ENCODE measurements at regions not wholly inside any gene's neighbourhood (a gene's known extent, or its start where the extent isn't known, plus 50 kb on each side); places are given as distances from the start of the nearest gene placed in this dataset.

GRCh38 chr6:88339761-88340160 lies 173.6 kb upstream of the CNR1 start:
- no peak for DNase-seq (ENCODE audit: low read depth)

- no peak for DNase-seq (ENCODE audit: low read depth)
These were observed 155.2 kb upstream of the CNR1 start for GRCh38 chr6:88321306-88321705.

- no peak for DNase-seq (ENCODE audit: low read depth)
These were observed 145.4 kb upstream of the CNR1 start for GRCh38 chr6:88311561-88311960.

- no peak for DNase-seq (ENCODE audit: low read depth)
These were observed 138.4 kb upstream of the CNR1 start for GRCh38 chr6:88304520-88304919.

- DNase-seq (ENCODE audit: low read depth): no peak
These were observed 136.7 kb upstream of the CNR1 start for GRCh38 chr6:88302769-88303225.

GRCh38 chr6:88301888-88302768 lies 136.0 kb upstream of the CNR1 start:
- no peak for DNase-seq (ENCODE audit: low read depth)

- no peak for DNase-seq (ENCODE audit: low read depth)
These were observed 135.1 kb upstream of the CNR1 start for GRCh38 chr6:88301256-88301655.

- DNase-seq (ENCODE audit: low read depth): no peak
These were observed 132.1 kb upstream of the CNR1 start for GRCh38 chr6:88298066-88298845.

GRCh38 chr6:88296694-88297093 lies 130.5 kb upstream of the CNR1 start:
- no peak for DNase-seq (ENCODE audit: low read depth)

- no peak for DNase-seq (ENCODE audit: low read depth)
These were observed 129.5 kb upstream of the CNR1 start for GRCh38 chr6:88295663-88296062.

- DNase-seq (ENCODE audit: low read depth): no peak
These were observed 128.6 kb upstream of the CNR1 start for GRCh38 chr6:88294702-88295101.

GRCh38 chr6:88290411-88290810 lies 124.3 kb upstream of the CNR1 start:
- no peak for DNase-seq (ENCODE audit: low read depth)

- DNase-seq (ENCODE audit: low read depth): no peak
These were observed 121.5 kb upstream of the CNR1 start for GRCh38 chr6:88287696-88288095.

GRCh38 chr6:88276331-88276730 lies 110.2 kb upstream of the CNR1 start:
- DNase-seq (ENCODE audit: low read depth): no peak

- no peak for DNase-seq (ENCODE audit: low read depth)
These were observed 102.4 kb upstream of the CNR1 start for GRCh38 chr6:88268508-88268907.

- no peak for DNase-seq (ENCODE audit: low read depth)
These were observed 100.0 kb upstream of the CNR1 start for GRCh38 chr6:88266126-88266525.

GRCh38 chr6:88263591-88263990 lies 97.4 kb upstream of the CNR1 start:
- no peak for DNase-seq (ENCODE audit: low read depth)

GRCh38 chr6:88262332-88262731 lies 96.2 kb upstream of the CNR1 start:
- DNase-seq (ENCODE audit: low read depth): no peak

GRCh38 chr6:88251301-88251700 lies 85.2 kb upstream of the CNR1 start:
- no peak for DNase-seq (ENCODE audit: low read depth)

- DNase-seq (ENCODE audit: low read depth): no peak
These were observed 82.7 kb upstream of the CNR1 start for GRCh38 chr6:88248709-88249321.

GRCh38 chr6:88246654-88247053 lies 80.5 kb upstream of the CNR1 start:
- DNase-seq (ENCODE audit: low read depth): no peak

- no peak for DNase-seq (ENCODE audit: low read depth)
These were observed 78.6 kb upstream of the CNR1 start for GRCh38 chr6:88244721-88245120.

- no peak for DNase-seq (ENCODE audit: low read depth)
These were observed 72.8 kb upstream of the CNR1 start for GRCh38 chr6:88238901-88239300.
